Natural killer cell (primary cell): ENCODE measurements at regions not wholly inside any gene's neighbourhood (a gene's known extent, or its start where the extent isn't known, plus 50 kb on each side); places are given as distances from the start of the nearest gene placed in this dataset.
"Not testable (repeated sequence)": the region's sequence is repeated elsewhere in the genome, so short reads cannot be mapped to it uniquely, and the experiment has no call there.

Experiments used
- ATAC-seq, 3 donors: fragments of 150-1000 bp in 2 of 3; fragments of 200-7000 bp in 1 of 3; cut with Tn5 transposase; 1 replicate in 1 of 3; 2 replicates in 2 of 3; pipeline ENCODE4 v1.10.0; 2021; ENCODE audit warnings: mild to moderate bottlenecking in 2 of 3, moderate library complexity in 2 of 3
- DNase-seq, 2 donors: peaks; one replicate each; pipeline versions ENCODE4 v3.0.0 to v3.0.0-alpha.2; 2013 to 2021; ENCODE audit warnings: mixed read lengths in 1 of 2
- H3K27ac ChIP-seq: one replicate; pipeline ENCODE4 v1.5.1; 2013; ENCODE audit warnings: mild to moderate bottlenecking, low read length
- H3K27me3 ChIP-seq: one replicate; pipeline ENCODE4 v1.6.1; 2013; ENCODE audit warnings: low read length; ENCODE audit not compliant: control insufficient read depth, insufficient read depth
- H3K36me3 ChIP-seq: one replicate; pipeline ENCODE4 v1.6.1; 2013; ENCODE audit warnings: low read length; ENCODE audit not compliant: control insufficient read depth, insufficient read depth
- H3K4me1 ChIP-seq: one replicate; pipeline ENCODE4 v1.6.1; 2013; ENCODE audit warnings: low read length; ENCODE audit not compliant: control insufficient read depth, insufficient read depth
- H3K4me3 ChIP-seq: one replicate; pipeline ENCODE4 v1.5.1; 2013; ENCODE audit warnings: low read length
- H3K9me3 ChIP-seq: one replicate; pipeline ENCODE4 v1.6.1; 2013; ENCODE audit warnings: low read length; ENCODE audit not compliant: control insufficient read depth, insufficient read depth
- H3K27ac Mint-ChIP-seq, 2 donors: one replicate each; pipeline ENCODE4 v1.8.0; 2022; ENCODE audit warnings: mild to moderate bottlenecking in 2 of 2, mixed read lengths in 2 of 2, moderate library complexity in 1 of 2
- H3K27me3 Mint-ChIP-seq, 2 donors: one replicate each; pipeline ENCODE4 v1.8.0; 2022; ENCODE audit warnings: low read depth in 2 of 2, mixed read lengths in 2 of 2
- H3K36me3 Mint-ChIP-seq: one replicate; pipeline ENCODE4 v1.8.0; 2022; ENCODE audit warnings: mixed read lengths
- H3K4me1 Mint-ChIP-seq, 2 donors: one replicate each; pipeline ENCODE4 v1.8.0; 2022; ENCODE audit warnings: mixed read lengths in 2 of 2
- H3K4me3 Mint-ChIP-seq: one replicate; pipeline ENCODE4 v1.8.0; 2022; ENCODE audit warnings: mild to moderate bottlenecking, moderate library complexity, mixed read lengths
- H3K9me3 Mint-ChIP-seq, 2 donors: one replicate each; pipeline ENCODE4 v1.8.0; 2022; ENCODE audit warnings: mixed read lengths in 2 of 2
- CTCF ChIP-seq: fragments of 200-600 bp; IDR thresholded peaks from one replicate; pipeline ENCODE4 v1.8.0; 2022; ENCODE audit warnings: antibody characterized with exemption
- WGBS: methylation state at CpG from one replicate; pipeline ENCODE4 v1.1.7; 2013; ENCODE audit warnings: missing lambda C conversion rate; ENCODE audit not compliant: insufficient coverage; 5-methylcytosine and 5-hydroxymethylcytosine counted together
- intact Hi-C: fragments of 100-400 bp; cut with micrococcal nuclease; formaldehyde crosslinking; loops from one replicate; pipeline ENCODE4 v1.14.2; 2022

GRCh38 chr4:45229206-45229605 lies 502.9 kb upstream of the GNPDA2 start:
- H3K9me3 Mint-ChIP-seq: peaks cover 11 to 14% of the 10 kb centered on the region in 2 donors
- no peak for TF ChIP-seq CTCF
- Histone ChIP-seq H3K9me3 (no peaks in the 10 kb centered on the region), H3K4me3 (no peak overlapping the region), H3K27me3 (no peaks in the 10 kb centered on the region), H3K4me1 (no peaks in the 10 kb centered on the region), H3K36me3 (no peaks in the 10 kb centered on the region), H3K27ac (no peak overlapping the region)
- H3K36me3 Mint-ChIP-seq: no peaks in the 10 kb centered on the region
- no peak for ATAC-seq
- H3K4me1 Mint-ChIP-seq: no peaks in the 10 kb centered on the region
- H3K27ac Mint-ChIP-seq: no peak overlapping the region
- no CpG with 5 or more reads among the region's 1 CpG for WGBS
- no peak overlapping the region for H3K4me3 Mint-ChIP-seq
- no peak for DNase-seq
- intact Hi-C loops: no loop called here
- H3K27me3 Mint-ChIP-seq: no peaks in the 10 kb centered on the region

GRCh38 chr4:45215976-45216542 lies 489.7 kb upstream of the GNPDA2 start:
- H3K4me3 ChIP-seq: no peak overlapping the region
- no peak for DNase-seq
- H3K27ac ChIP-seq: no peak overlapping the region
- H3K4me1 ChIP-seq: no peaks in the 10 kb centered on the region
- Mint-ChIP-seq H3K27ac (no peak overlapping the region), H3K4me3 (no peak overlapping the region), H3K4me1 (no peaks in the 10 kb centered on the region), H3K27me3 (no peaks in the 10 kb centered on the region), H3K36me3 (no peaks in the 10 kb centered on the region), H3K9me3 (peaks cover 2 to 5% of the 10 kb centered on the region in 2 donors)
- no peak for TF ChIP-seq CTCF
- H3K9me3 ChIP-seq: peaks cover 5% of the 10 kb centered on the region
- no peaks in the 10 kb centered on the region for H3K36me3 ChIP-seq
- no peaks in the 10 kb centered on the region for H3K27me3 ChIP-seq
- intact Hi-C loops: no loop called here
- no peak for ATAC-seq

- H3K9me3 Mint-ChIP-seq: peaks cover 11 to 25% of the 10 kb centered on the region in 2 donors
- H3K4me1 ChIP-seq, H3K4me3 Mint-ChIP-seq, H3K27me3 Mint-ChIP-seq, H3K4me3 ChIP-seq, DNase-seq, H3K36me3 ChIP-seq, H3K27ac ChIP-seq, H3K27me3 ChIP-seq, intact Hi-C loops, H3K27ac Mint-ChIP-seq, H3K9me3 ChIP-seq, ATAC-seq, H3K4me1 Mint-ChIP-seq: not testable (repeated sequence)
- H3K36me3 Mint-ChIP-seq: peaks cover 14% of the 10 kb centered on the region
- WGBS: 97% methylated on average over 18 of the region's 21 CpGs
Observed at GRCh38 chr4:45208476-45208875, 482.1 kb upstream of the GNPDA2 start.

GRCh38 chr4:45207864-45208331 lies 481.5 kb upstream of the GNPDA2 start:
- WGBS: 92% methylated on average over 27 of the region's 27 CpGs
- ATAC-seq: not testable (repeated sequence)

GRCh38 chr4:45207241-45207863 lies 481.0 kb upstream of the GNPDA2 start:
- H3K4me1 ChIP-seq, H3K27ac ChIP-seq, H3K9me3 ChIP-seq, H3K4me3 Mint-ChIP-seq, H3K4me3 ChIP-seq, H3K4me1 Mint-ChIP-seq, H3K27me3 ChIP-seq, H3K27ac Mint-ChIP-seq, H3K36me3 ChIP-seq, DNase-seq, H3K27me3 Mint-ChIP-seq, ATAC-seq, intact Hi-C loops: not testable (repeated sequence)
- WGBS: 93% methylated on average over 30 of the region's 30 CpGs
- Mint-ChIP-seq H3K9me3 (peaks cover 14 to 31% of the 10 kb centered on the region in 2 donors), H3K36me3 (peaks cover 14% of the 10 kb centered on the region)

More at GRCh38 chr4:45207864-45208331, 481.5 kb upstream of the GNPDA2 start:
- intact Hi-C loops, H3K4me3 Mint-ChIP-seq, H3K27ac ChIP-seq, H3K4me1 ChIP-seq, H3K9me3 ChIP-seq, H3K27ac Mint-ChIP-seq, H3K27me3 Mint-ChIP-seq, H3K36me3 ChIP-seq, H3K27me3 ChIP-seq, DNase-seq, H3K4me1 Mint-ChIP-seq, H3K4me3 ChIP-seq: not testable (repeated sequence)
- peaks cover 11 to 30% of the 10 kb centered on the region in 2 donors for H3K9me3 Mint-ChIP-seq
- H3K36me3 Mint-ChIP-seq: peaks cover 14% of the 10 kb centered on the region
